ENCODE measurements at regions not wholly inside any gene's neighbourhood (a gene's known extent, or its start where the extent isn't known, plus 50 kb on each side); places are given as distances from the start of the nearest gene placed in this dataset.

GRCh38 chr4:136357556-136357955 lies 1174.7 kb downstream of the PCDH18 start:
- TF ChIP-seq CTCF (IDR thresholded peaks at IDR 0.05): no peak
- TF ChIP-seq POLR2A (IDR thresholded peaks at IDR 0.05): no peak
- H3K4me3 ChIP-seq: no peak overlapping the region
- intact Hi-C loops (cut with DNase I): no loop called here
- no peaks in the 10 kb centered on the region for H3K27me3 ChIP-seq
- H3K4me1 ChIP-seq: no peaks in the 10 kb centered on the region
- H3K36me3 ChIP-seq: no peaks in the 10 kb centered on the region
- no peaks in the 10 kb centered on the region for H3K9me3 ChIP-seq
- ATAC-seq (no peak), DNase-seq (no peak)
- no peak overlapping the region for H3K27ac ChIP-seq

- no peak overlapping the region for H3K27ac ChIP-seq
- H3K27me3 ChIP-seq: no peaks in the 10 kb centered on the region
- TF ChIP-seq CTCF (IDR thresholded peaks at IDR 0.05): no peak
- TF ChIP-seq POLR2A (IDR thresholded peaks at IDR 0.05): no peak
- H3K36me3 ChIP-seq: no peaks in the 10 kb centered on the region
- no peak overlapping the region for H3K4me3 ChIP-seq
- DNase-seq (no peak), ATAC-seq (no peak)
- H3K9me3 ChIP-seq: no peaks in the 10 kb centered on the region
- intact Hi-C loops (cut with DNase I): no loop called here
- no peaks in the 10 kb centered on the region for H3K4me1 ChIP-seq
- 89% methylated on average over 15 of the region's 24 CpGs for WGBS (ENCODE audit: insufficient coverage, low coverage, low lambda C conversion rate, missing lambda C conversion rate)
Measured at GRCh38 chr4:136355970-136356369, 1176.3 kb downstream of the PCDH18 start.

- Histone ChIP-seq H3K36me3 (no peaks in the 10 kb centered on the region), H3K9me3 (no peaks in the 10 kb centered on the region), H3K4me3 (no peak overlapping the region), H3K27me3 (no peaks in the 10 kb centered on the region), H3K4me1 (no peaks in the 10 kb centered on the region), H3K27ac (no peak overlapping the region)
- ATAC-seq: no peak
- DNase-seq: no peak
- TF ChIP-seq CTCF (IDR thresholded peaks at IDR 0.05) (no peak), POLR2A (IDR thresholded peaks at IDR 0.05) (no peak)
- 61% methylated on average over 3 of the region's 3 CpGs for WGBS (ENCODE audit: insufficient coverage, low coverage, low lambda C conversion rate, missing lambda C conversion rate)
- intact Hi-C loops (cut with DNase I): no loop called here
Measured at GRCh38 chr4:136343340-136343739, 1189.0 kb downstream of the PCDH18 start.

GRCh38 chr4:136342666-136343065 lies 1189.6 kb downstream of the PCDH18 start:
- ATAC-seq: no peak
- intact Hi-C loops (cut with DNase I): no loop called here
- H3K4me1 ChIP-seq: no peaks in the 10 kb centered on the region
- H3K36me3 ChIP-seq: no peaks in the 10 kb centered on the region
- DNase-seq: no peak
- H3K27ac ChIP-seq: no peak overlapping the region
- no peaks in the 10 kb centered on the region for H3K27me3 ChIP-seq
- WGBS (ENCODE audit: insufficient coverage, low coverage, low lambda C conversion rate, missing lambda C conversion rate): 55% methylated on average over 3 of the region's 3 CpGs
- H3K4me3 ChIP-seq: no peak overlapping the region
- TF ChIP-seq CTCF (IDR thresholded peaks at IDR 0.05) (no peak), POLR2A (IDR thresholded peaks at IDR 0.05) (no peak)
- no peaks in the 10 kb centered on the region for H3K9me3 ChIP-seq

GRCh38 chr4:136337216-136337615 lies 1195.1 kb downstream of the PCDH18 start:
- WGBS (ENCODE audit: insufficient coverage, low coverage, low lambda C conversion rate, missing lambda C conversion rate): 49% methylated on average over 4 of the region's 4 CpGs
- H3K36me3 ChIP-seq: no peaks in the 10 kb centered on the region

More at GRCh38 chr4:136337216-136337615, 1195.1 kb downstream of the PCDH18 start:
- ATAC-seq (no peak), DNase-seq (no peak)
- H3K27me3 ChIP-seq: no peaks in the 10 kb centered on the region
- no peak for TF ChIP-seq POLR2A (IDR thresholded peaks at IDR 0.05)
- no peak for TF ChIP-seq CTCF (IDR thresholded peaks at IDR 0.05)
- no peak overlapping the region for H3K4me3 ChIP-seq
- H3K9me3 ChIP-seq: no peaks in the 10 kb centered on the region
- H3K27ac ChIP-seq: no peak overlapping the region
- H3K4me1 ChIP-seq: no peaks in the 10 kb centered on the region
- intact Hi-C loops (cut with DNase I): no loop called here
